ENCODE measurements at regions not wholly inside any gene's neighbourhood (a gene's known extent, or its start where the extent isn't known, plus 50 kb on each side); places are given as distances from the start of the nearest gene placed in this dataset.

DNA sequence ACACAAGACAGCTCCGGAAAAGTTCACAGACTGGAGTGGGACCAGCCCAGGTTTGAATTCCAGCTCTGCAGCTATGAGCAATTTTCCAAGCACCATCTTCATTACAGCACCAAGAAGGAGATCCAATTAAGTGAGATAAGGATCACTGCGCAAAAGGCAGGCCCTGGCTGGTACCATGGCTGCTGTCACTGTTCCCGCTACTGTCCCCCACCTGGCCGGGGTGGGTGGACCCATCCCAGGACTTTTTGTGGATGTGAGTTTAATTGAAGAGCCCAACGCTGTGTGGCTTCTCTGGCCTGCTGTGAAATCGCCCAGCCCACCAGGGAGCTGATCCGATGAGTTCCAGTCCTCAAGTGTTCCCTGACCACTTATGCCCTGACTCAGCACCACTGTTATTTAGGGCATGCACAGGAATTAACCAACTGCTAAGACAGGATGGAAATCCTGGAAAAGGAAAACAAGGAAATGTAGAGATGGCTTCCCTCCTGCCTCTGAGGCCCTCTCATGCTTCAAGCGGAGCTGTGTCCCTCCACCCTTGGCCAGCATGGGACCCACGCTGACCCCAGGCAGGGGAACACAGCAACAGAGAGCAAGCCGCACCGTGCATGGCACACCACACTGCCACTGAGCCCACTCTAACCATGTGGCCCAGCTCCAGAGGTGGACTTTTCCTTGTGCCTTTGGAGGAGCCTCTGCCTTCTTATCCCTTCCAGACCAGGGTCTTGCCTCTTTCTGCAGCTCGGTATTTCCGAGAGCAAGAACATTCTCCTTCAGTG, 150.0 kb upstream of the CST7 start:
- DNase-seq = no peak

DNA sequence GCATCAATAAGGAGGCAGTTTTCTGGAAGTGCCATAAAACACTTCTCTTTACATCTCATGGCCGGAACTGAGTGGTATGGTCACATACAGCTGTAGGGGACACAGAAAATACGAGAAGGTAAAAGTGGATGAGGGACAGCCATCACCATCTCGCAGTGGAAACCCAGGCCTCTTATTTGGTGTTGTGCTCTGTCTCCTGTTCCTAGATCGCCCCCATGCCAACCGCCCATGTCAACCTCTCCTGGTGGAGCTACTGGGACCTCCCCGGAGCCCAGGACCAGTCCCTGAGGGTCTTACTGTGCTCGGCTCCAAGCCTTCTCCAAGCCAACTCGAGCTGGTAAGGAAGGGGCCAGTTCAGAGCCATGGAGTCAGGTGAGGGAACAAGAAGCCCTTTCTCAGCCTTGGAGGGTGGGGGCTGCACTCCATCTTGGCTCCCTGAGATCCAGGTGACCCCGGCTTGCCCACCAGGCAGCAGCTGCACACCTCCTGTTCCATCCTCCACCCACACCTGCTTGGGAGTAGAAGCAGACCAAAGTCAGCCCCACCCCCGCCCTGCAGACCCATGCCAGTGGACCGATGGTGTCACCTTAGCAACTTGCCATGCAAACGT, 149.0 kb upstream of the CST7 start:
- no peak for DNase-seq

DNA sequence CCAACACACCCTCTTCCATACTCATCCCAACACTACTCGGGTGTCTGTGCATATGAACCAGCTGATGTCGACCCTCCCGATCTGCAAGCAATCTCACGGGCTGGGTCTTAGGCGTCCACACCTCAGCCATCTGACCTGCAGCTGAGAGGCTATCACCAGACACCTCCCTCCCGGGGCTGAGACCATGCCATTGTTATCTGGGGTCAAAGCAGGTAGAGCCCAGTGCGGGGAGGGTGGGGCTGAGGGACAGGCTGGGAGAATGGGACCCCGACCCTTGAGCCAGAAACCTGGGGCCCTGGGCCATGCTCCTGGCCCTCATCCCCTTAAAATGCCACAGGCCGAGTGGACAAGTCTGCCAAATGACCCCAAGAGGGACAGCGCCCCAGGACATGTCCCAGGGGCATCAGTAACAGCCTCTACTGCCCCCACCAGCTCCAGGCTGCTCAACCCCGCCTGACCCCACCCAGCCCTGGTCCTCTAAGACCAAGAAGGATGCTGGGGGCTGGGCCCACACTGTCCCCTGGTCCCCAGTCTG, 146.7 kb upstream of the CST7 start:
- no peak for DNase-seq

DNA sequence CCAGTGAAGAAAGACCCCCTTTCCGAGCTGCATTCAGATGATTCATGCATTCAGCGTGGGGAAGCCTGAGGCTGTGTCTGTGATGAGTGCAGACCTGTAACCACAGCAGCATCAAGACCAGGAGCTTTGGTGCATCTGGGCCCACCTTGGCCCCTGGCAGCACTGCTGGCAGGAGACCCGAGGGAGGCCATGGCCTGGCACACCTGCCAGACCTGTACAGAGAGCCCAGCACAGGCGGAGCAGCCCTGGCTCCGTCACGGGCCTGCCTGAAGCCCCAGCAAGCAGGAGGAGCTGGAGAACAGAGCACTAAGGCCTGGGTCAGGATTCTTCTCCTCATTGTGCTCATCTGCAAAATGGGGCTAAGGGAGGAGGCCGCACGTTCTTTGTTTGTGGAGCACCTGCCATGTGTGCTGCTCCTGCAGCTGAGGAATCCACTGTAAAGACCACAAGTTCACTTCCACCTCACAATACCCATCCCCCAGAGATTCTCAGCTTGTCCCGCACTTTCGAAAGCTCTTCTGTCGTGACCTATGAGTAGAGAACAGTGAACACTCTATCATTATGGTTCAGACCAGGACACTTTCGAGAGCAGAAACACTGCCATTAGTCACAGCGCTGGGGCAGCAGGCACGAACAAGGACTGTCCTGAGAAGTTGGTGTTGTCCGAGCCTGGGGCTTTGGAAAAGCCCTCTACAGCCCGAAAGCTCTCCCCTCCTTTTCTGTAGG, 144.4 kb upstream of the CST7 start:
- DNase-seq = no peak

DNA sequence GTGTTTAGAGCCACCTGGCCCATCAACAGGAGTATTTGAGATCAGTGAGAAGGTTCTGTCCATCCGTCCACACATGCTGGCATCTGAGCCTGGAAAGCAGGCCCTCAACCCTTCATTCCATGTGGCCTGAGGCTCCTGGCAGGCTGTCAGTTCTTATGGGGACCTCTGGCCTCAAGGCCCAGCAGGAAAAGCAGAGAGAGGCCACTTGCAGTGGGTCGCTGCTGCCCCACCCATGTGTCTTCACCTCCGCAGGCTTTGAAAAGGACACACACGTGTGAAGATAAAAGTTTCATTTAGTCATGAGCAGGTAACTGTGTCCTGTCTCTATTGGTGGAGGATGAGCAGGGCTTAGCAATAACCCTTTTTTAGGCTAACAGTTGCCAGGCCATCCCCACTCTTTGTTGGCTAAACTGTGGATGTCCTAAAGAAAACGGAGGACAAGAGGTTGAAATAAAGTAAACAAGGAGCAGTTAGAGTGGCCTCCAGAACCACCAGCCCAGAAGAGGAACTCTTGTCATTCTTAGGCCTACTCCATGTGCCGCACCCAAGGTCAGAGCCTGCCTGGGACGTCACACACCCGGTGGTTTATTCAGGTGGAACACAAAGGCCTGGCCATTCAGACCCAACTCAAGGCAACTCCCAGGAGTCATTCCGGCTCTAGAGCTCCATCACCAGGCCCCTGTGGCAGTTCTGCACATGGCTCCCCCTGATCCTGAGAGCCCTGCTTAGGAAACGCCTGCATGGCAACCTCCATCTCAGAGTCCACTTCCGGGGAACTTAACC, 143.4 kb upstream of the CST7 start:
- DNase-seq = no peak

DNA sequence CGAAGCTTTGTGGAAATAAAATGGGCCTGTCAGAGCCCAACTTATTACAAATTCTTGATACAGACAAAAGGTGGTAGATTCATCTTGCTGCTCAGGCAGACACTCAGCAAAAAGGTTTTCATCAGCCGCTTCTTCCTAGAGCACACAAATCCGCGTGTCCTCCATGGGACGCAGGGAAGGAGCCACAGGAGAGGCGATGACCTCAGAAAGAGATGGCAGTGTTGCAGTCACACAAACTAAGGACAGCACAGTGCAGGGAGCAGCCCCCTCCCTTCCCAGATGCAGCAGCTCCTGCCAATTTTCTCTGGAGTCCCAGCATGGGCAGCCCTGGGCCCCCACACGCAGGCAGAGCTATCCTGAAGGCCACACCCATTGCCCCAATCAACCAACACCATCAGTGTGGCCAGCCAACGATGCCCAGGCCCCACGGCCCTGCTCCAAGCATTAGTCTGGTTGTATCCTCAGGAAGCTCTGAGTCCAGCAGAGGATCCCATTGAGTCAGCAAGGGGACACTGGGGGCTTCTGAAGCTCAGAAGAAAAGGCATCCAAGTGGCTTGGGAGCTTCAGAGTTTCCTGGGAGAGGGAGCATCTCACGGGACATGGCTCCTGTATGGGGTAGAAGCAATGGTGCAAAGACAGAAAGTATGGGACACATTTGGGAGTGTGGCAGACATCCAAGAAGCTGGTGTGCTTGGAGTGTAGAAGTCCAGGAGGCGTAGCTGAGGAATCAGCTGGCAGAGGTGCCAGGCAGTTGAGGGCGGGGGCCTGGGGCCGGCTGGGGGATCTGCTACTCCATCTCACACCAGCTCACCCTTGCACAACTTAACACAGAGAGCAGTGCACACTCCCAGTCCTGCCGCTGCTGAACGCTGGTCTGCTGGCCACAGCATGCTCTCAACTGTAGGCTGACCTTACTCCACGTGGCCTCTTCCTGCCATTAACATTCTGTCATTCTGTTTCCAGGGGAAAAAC, 142.1 kb upstream of the CST7 start:
- DNase-seq = no peak

DNA sequence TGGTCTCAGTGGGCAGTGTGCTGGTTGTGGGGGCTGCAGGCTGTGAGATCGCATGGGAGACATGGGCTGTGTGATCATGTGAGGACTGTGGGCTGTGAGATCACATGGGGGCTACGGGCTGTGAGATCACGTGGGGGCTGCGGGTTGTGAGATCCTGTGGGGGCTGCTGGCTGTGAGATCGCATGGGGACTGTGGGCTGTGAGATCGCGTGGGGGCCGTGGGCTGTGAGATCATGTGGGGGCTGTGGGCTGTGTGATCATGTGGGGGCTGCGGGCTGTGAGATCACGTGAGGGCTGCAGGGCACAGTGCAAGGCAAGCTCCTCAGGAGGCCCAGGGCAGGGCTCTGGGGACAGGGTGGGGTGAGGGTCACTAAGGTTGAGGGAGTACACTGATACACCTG, 140.5 kb upstream of the CST7 start:
- no peak for DNase-seq

DNA sequence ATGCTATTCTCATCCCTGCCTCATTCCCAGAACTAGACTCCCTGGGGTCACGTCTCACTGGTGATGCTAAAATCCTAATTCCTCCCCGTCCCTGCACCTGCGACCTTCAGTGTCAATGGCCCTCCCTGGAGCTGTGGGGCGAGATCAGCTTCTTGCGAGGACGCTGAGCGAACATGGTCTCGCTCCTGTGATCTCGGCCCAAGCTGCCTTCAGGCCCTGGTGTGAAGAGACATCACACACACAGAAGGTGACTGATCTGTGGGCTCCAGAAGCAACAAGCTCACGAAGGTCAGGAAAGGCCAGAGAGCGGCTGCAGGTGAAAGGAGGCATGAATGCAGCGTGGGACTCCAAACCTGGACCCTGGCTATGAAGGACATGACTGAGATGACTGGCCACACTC, 139.5 kb upstream of the CST7 start:
- no peak for DNase-seq

DNA sequence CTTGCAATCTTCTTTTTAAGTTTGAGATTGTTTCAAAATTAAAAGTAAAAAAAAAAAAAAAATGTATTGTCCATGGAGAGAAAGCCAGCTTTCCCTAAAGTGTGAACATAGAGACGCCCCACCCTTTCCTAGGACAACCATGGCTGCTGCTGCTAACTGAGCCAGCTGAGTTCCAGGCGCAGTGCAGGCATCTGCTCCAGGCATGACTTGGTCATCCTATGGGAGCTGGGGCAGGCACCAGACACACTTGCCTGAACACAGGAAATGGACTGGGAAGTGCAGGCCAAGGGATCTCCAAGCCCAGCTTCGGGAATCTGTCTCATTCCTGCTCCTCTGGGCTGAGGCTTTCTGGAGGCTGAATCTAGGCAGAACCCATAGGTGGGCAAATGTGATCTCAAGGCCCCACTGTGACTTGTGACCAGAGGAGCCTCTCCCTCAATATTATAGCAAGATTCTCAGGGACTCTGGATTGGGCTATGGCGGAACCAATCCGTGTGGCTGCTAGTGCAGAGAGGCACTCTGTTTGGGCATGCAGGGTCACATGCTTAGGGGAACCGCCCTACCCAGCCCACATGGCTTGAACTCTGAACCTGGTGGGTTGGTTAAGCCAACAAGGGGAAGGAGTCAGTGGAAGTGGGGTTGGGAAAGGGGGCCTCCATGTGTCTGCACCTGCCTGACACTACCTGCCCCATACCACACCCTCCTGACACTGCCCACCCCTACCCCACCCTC, 138.2 kb upstream of the CST7 start:
- DNase-seq = no peak

DNA sequence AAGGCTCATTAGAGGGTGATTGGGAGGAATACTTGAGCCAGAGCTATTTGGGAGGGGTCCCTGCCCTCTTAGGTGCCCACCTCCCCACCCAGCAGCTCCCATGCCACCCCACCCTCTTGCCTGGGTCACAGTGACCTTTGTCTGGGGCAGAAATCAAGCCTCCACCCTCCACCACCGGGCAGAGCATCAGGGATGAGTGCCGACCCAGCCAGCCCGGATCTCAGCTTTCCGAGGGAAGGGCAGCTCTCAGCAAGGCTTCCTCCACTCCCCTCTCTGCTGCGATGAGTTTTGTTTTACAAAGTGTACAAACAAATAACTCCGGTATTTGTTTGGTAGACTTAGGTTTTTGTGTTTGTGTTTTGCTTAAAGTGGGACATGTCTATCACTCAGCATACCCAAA, 136.7 kb upstream of the CST7 start:
- no peak for DNase-seq

DNA sequence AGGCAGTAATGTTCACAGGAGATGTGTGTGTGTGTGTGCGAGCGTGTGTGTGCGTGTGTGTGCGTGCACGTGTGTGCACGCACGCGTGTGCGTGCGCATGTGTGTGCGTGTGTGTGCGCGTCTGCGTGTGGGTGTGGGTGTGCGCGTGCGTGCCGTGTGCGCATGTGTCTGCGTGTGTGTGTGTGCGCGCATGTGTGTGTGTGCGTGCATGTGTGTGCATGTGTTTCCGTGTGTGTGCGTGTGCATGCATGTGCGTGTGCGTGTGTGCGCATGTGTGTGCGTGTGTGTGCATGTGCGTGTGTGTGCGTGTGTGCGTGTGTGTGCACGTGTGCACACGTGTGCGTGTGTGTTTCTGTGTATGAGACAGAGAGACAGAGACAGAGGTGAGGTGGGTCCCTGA, 136.0 kb upstream of the CST7 start:
- no peak for DNase-seq

DNA sequence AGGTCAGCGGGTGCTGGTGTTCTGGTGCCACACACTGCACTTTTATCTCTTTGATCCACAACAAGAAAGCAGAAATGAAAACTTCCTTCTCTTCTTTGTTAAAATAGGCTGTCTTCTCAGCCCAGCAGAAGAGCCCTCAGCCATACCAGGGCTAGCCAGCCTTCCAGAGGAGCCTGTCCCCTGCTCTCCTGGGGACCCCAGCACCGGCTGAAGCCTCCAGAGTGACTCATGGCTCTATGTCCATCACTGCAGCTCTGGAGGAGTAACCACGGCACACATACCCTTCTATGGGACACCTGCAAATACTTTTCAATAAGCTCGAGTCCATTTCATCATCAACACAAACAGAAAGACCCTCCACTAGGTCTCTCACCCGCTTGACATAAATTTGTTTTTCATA, 135.6 kb upstream of the CST7 start:
- DNase-seq = no peak

DNA sequence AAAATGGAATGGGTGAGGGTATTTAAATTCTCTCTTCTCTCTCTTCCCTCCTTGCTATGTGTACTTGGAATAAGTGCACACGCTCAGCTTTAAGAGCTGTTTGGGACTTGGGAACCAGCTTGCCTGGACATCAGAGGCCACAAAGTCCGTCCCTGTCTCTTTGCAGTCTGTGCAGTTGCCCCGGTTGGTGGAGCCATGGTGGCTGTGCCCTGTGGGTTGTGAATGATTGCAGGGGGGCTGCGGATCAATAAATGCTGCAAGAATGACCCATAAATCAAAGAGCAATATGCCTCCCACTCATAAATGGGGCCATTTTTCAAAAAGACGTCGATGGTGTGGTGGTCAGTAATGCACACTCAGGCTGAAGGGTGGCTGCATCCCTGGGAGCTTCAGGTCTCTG, 135.1 kb upstream of the CST7 start:
- DNase-seq = no peak

DNA sequence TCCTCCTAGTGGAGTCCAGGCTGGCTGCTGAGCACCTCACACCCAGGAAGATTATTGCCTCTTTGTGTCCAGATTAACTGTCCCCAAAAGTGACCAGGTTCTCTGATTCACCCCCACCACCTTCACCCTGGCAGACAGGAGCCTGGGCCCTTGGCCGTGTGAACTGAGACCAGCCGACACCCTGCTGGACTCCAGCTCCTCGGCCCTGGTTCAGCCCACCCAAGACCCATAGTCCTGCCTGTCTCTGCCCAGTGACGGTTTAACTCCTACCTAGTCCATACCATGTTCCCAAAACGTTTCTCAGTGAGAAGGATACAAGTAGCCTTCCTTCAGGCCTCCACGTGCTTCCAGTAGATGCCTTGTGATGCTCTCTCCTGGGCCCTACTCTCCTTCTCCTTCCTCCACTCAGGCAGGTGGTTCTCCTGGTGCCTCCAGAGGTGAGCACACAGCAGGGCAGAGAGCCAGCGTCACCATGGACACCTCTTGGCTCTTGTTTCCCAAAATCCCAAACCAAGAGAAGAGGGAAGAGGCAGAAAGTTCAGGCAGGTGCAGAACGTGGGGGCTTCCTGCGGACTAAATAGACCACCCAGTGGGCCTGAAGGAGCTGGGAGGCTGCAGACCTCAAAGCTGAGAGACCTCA, 134.4 kb upstream of the CST7 start:
- DNase-seq = no peak

DNA sequence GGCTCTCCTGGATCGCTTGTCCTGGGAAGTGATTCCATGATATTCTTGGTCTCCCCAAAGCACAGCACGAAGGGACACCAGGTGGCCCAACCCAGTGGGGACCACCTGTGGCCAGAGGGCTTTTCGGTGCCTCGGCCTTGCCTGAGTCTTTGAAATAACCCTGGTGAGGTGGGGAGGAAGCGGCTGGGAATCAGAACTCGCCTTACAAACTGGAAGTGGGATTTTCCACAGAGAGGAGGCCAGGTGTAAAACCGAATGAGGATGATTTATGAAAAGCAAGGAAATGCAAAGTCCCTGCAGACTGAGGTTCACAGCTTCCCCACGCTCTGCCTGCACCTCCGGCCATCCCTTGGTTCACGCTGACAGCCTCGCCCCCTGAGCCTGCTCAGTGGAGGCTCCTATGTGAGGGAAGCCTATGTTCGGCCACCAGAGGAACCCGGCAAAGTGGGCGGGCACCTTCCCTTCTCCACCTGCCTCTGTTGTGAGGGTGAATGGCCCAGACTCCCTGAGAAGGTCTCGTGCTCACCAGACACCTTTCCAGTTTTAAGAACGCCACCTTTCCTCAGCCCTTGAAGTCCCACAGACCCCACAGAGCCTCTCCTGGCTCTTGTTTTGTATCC, 133.8 kb upstream of the CST7 start:
- DNase-seq = no peak

DNA sequence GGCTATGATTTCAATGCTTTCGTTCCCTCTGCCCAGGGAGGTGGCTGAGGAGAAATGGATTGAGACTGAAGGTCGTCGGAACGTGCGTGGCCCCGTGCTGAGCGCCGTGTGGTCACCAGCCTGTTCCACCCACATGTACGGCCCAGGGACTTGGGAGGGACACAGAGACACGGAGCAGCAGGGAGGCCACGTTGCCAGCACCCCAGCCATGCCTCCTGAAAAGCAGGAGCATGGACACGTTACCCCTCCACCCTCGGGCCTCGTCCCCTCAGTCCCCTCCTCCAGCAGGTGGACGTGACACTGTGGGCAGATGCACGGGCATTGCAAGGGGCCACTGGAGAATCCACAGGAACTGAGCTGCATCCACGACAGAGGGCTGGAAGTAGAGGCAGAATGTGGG, 133.1 kb upstream of the CST7 start:
- no peak for DNase-seq

DNA sequence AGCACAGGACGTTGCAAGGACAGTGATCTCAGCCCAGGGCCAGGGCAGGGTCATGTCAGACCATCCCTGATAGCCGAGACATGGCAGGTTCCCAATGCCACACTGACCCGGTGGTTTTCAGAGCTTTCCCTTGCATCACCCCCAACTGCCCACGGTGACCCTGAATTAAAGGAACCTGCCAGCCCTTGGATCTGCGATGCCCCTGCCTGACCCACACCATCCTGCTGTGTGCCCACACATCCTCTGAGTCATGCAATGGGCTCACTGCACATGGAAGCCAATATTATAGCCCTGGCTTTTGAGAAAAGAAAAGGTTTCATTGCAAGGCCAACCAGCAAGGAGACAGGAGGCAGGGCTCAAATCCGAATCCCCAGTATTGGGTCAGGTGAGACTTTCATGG, 132.6 kb upstream of the CST7 start:
- DNase-seq = no peak

DNA sequence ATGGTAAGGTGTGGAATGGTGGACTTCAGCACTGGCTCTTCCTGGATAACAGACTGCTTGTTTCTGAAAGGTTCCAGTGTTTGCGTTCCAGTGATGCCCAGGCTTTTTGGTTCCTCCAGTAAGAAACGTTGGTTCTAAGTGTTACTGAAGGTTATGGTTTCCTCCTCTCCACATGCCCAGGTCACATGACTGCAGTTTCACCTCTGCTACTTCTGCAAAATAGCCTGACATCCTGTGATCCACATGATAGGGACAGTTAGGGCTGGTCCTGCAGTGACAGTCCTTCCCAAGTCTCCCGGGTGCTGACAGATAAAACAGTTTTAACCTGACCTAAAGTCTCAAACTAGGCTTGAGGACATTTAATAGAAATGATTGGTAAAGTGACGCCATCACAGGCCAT, 132.2 kb upstream of the CST7 start:
- DNase-seq = no peak

DNA sequence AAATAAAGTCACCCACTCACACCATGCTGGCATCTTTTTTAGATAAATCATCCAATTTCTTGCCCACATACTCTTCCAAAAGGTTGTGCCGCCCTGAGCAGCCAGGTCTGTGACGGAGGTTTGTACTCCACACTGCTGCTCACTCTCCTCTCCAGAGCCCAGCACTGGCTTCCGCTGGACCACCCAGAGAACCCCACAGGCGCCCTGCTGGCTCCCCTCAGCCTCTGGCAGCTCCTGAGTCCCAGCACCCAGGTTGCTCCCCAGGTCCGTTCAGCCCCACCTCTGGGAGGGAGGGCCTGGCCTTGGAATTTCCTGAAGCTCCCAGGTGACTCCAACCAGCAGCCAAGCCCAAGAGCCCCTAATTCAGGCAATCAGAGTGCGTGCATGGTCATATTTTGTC, 131.7 kb upstream of the CST7 start:
- DNase-seq = no peak

DNA sequence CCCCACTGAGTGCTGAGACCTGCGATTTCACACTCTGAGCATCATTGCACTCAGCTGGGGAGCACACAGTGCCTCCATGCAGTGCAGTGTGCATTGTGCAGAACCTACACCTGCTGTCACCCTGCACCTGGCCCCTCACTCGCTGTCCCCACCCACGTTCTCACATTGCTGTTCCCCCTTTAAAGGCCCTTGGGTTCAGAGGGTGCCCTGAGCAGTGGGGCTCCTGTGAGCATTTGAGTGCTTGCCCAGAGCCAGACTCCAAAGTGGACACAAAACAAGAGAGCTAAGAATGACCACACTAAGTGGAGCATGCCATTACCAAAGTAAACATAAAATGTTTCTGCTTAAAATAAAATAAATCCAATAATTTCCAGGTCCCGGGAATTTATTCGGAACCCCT, 131.0 kb upstream of the CST7 start:
- DNase-seq = no peak
